Activated naive CD4-positive, alpha-beta T cell (primary cell): ENCODE measurements at regions not wholly inside any gene's neighbourhood (a gene's known extent, or its start where the extent isn't known, plus 50 kb on each side); places are given as distances from the start of the nearest gene placed in this dataset.

ENCODE experiments used
- DNase-seq, 4 experiments: peaks; one replicate each; lab custom pipeline; 2025; lab: John Stamatoyannopoulos, UW

DNA sequence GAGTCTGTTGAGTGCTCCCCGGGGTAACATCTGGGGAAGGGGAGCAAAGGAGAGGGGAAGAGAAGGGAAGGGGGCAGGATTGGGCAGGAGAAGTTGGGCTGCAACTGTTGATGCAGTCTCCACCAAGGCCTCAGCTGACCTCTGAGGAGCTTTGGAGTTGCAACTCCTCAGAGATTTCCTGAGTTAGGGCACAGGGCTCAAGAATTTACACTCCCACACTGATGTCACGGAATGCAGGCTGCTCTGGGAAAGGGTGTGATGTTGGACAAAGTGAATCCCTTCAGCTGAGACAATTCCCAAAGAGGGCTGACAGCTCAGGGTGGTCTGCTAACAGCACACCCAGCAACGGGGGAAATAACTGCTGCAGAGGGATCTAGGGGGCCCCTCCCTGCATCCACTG, 295.6 kb downstream of the PCNX1 start:
- DNase-seq, result no peak

DNA sequence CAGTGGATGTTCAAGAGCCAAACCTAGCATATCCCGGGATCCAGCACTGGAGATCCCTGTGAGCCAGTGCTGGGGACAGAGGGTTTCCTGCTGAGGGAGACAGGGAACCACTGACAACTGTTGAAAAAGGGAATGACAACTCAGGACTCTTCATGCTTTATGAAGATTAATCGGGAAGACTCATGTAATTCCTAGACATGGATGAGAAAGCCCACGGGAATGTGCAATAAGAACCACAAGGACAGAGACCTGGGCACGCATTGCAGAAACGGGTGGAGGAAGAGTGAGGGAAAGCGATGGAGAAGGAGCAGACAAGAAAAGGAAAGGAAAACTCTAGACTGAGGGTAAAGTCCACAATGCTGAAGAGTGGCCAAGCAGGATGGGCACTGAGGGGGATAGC, 296.0 kb downstream of the PCNX1 start:
- no peak for DNase-seq

DNA sequence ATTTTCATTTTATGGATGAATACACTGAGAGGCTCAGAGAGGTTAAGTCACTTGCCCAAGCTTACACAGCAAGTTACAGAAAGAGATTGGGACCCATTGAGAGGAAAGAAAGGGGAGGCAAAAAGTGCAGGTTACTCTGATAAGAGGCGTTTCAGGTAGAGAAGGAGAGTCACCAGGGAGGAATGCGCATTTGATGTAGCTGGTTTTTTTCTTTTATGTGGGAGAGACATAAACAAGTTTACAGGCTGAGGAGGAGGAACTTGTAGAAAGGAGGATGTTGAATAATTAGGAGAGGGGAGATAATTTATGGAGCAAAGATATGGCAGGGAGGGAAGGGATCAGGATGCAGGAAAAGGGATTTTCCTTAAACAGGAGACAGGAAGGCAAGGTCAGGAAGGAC, 297.0 kb downstream of the PCNX1 start:
- DNase-seq, result no peak

DNA sequence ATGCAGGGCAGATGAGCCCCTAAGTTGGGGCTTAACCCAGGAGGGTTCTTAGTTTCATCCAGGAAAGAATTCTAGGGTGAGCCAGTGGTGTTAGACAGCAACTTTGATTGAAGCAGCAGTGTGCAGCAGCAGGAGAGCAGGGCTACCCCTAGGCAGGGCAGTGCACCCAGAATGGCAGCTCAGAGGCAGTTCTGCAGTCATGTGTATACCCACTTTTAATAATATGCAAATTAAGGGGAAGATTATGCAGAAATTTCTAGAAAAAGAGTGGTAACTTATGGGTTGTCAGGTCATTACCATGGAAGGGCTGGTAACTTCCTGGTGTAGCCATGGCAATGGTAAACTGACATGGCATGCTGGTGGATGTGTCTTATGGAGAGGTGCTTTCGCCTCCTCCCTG, 297.5 kb downstream of the PCNX1 start:
- no peak for DNase-seq

DNA sequence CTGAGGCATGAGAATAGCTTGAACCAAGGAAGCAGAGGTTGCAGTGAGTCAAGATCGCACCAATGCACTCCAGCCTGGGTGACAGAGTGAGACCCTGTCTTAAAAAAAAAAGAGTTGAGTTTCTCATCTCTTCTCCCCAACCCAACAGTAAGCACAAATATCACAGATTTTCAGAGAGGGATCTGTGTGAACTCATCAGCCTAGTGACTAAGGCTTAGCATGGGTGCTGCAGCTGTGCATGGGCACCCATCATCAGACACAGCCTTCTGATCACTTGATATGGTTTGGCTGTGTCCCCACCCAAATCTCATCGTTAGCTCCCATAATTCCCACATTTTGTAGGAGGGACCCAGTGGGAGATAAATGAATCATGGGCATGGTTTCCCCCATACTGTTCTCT, 298.9 kb downstream of the PCNX1 start:
- no peak for DNase-seq

DNA sequence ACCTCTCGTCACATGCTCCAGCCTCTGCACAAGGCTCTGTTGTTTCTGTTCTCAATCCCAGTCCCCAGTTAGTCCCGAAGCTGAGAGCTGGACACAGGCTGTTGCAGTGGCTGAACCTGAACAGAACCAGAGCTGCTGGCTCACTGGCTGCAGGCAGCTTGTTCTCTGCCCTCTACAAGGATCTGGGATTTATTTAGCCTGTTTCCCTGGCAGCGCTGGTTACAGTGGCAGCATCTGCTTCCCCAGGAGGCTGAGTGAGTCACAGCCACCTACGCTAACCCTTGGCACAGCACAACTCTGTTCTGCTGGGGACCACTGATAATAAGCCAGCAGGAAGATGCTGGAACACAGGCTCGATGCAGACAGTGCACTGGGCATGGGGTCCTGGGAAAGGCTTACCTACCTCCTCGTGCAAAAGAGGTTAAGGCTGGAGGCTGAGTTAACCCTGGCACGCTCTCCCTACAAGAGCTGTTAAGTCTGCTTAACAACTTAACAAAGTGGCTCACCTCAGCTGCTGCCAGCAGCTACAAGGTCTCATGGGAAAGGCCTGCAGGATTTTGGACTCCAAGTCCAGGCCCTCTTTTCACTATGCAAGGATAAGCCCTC, 299.6 kb downstream of the PCNX1 start:
- DNase-seq, result no peak

DNA sequence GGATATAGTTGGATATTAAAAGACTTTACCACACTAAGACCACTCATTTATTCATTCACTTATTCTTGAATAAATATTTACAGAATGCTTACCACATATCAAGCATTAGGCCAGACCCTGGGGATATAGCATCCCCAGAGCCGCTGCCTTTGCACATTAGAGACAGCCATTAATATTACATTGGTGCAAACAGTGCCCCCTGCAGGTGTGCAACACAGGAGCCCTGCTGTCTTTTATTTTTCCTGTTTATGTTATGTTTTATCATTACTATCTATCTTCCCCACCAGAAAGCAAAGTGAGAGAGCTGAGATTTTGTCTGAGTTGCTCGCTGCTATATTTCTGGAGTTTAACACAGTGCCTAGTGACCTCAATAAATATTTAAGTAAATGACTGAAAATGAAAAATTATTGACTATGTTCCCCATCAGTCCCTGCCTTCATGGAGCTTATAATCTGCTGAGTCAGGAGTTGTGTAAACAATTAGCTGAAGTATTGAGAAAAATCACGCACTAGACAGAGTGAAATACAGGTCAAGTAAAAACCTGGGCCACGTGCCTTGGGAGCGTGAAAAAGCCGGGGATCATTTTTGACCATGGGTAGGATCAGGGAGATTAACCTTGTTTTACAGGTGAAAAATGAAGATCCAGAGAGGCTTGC, 301.6 kb downstream of the PCNX1 start:
- DNase-seq, result no peak

DNA sequence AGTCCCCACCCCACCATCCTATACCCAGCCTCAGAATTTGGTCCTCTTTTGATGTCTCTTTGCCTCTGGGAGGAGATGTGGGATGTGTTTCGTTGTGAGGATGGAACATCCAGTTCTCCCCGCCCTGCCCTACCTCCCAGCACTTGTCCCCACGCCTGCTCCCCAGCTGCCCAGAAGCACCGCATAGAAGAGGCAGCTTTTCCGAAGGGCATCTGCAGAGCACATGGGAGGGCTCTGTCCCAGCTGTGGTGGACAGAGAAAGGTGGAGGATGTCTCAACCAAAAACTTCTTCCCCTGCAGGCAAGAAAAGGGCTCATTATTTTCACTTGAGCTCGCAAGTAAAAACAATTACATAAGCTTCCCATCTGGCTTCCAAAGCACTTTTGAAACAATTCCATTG, 302.6 kb downstream of the PCNX1 start:
- no peak for DNase-seq

DNA sequence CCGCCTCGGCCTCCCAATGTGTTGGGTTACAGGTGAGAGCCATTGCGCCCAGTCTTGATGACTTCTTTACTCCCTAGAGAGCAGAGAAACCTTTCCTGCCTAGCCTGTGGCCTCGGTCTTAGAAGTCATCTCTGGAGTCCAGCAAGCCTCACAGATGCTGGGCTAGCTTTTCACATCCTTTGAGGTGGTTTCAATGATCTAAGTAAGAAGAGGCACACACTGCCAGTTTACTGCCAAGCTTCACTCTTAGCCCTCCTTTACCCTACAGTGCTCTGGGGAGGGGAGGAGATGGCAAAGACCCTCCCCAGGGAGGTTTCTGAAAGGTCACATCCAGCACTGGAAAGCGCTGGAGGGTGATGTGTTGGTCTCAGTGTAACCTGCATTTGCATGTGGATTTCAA, 304.8 kb downstream of the PCNX1 start:
- no peak for DNase-seq

DNA sequence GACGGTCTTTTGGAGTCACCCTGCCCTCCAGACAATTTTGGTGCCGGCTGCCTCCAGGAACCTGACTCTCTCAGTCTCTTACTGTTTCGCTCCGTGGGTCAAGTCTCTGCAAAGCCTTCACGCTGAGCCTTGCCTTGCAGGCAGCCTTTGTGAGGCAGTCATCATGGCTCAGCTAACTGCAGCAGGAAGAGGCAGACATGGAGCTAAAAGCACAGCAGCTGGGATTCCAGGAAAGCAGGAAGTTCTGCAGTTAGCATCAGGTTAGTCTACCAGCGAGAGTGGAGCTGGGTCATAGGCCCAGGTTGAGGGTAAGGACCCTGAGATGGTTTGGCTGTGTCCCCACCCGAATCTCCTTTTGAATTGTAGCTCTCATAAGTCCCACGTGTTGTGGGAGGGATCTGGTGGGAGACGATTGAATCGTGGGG, 305.4 kb downstream of the PCNX1 start:
- DNase-seq, result no peak

DNA sequence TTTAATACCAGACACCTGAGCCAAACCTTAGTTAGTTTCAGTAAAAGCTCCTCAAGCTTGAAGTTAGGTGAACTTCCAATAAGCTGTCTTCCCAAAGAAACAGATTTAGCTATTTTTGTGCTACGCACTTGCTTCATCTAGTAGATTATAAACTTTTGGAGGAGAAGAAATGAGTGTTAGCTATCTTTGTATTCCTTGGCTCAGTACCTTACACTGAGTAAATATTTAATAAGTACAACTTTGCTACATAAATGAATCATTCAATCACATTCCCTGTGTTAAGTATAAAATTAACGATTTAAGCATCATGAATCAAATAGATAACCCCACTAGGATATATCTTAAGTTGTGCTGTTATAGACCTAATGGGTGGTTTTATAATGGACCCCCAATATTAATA, 307.0 kb downstream of the PCNX1 start:
- no peak for DNase-seq

DNA sequence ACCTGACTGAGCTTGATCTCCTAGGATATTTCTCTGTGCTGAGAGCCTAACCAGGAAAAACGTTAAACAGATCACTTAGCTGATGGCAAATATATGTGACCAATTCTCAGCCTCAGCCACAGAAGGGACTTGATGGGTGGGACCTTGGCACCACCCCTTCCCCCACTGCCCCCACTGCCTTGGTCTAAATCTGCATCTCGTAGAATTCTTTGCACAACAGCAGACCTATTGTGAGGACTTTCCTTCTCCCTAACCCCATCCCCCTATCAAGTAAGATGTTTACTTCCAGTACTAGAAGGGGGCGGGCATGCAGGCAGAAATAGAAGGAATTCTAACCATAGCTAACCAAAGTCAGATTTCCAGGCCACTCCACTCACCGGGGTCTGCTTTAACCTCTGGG, 313.2 kb downstream of the PCNX1 start:
- DNase-seq, result no peak

DNA sequence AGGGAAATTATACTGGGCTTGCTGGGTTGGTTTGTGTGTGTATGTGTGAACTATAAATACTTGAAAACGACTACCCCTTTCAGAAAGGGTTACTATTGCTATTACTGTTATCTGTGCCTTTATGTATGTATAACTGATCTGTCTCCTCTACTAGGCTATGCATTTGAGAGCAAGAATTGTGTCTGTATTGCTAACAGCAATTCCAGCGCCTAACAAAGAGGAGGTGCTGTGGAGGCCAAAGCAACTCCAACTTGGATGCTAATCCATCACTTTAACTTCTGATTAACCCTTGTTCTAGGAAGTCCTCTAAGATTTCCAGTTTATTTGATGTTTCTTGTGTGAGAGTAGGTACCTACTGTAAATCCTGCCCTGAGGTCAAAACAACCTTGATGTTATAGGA, 313.9 kb downstream of the PCNX1 start:
- DNase-seq, result no peak

DNA sequence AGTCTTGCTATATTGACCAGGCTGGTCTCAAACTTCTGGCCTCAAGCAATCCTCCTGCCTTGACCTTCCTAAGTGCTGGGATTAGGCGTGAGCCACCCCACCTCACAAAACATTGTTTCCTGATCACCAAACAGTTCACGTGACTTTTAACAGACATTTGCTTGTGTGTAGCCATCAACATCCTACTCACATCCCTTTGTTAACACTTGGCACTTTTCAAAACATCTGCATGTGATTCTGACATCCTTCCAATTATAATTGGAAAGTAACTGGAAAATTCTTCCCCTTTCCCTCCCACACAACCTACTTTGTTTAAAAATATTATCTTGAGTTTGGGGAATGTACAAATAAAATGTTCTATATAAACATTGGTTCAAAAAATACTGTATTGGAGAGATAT, 317.9 kb downstream of the PCNX1 start:
- no peak for DNase-seq

DNA sequence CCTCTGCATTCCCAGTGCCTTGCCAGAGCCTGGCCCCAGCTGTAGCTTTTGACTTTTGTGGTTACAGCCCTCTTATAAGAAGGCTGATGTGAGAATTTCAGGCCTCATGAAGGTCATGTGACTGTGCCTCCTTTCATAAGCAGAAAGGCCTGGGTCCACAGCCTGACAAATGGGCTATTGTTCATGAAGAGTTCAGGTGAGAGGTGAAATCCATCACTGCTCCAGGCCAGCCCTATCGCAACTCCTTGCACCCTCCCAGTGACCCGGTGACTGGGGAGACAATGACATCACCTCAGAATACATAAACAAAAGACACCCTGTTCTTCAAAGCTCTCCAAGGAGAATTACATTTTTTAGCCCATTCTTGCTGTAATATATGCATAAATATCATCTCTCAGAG, 321.5 kb downstream of the PCNX1 start:
- DNase-seq, result no peak

DNA sequence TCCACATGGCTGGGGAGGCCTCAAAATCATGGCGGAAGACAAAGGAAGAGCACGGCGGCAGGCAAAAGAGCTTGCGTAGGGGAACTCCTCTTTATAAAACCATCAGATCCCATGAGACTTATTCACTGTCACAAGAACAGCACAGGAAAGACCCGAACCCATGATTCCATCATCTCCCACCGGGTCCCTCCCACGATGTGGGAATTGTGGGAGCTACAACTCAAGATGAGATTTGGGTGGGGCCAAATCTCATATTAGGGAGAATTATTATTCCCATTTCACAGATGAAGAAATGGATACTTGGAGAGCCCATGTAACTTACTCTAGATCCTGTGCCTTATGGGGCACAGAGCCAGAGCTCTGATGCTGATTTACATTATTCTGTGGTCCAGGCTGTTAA, 322.6 kb downstream of the PCNX1 start:
- no peak for DNase-seq

DNA sequence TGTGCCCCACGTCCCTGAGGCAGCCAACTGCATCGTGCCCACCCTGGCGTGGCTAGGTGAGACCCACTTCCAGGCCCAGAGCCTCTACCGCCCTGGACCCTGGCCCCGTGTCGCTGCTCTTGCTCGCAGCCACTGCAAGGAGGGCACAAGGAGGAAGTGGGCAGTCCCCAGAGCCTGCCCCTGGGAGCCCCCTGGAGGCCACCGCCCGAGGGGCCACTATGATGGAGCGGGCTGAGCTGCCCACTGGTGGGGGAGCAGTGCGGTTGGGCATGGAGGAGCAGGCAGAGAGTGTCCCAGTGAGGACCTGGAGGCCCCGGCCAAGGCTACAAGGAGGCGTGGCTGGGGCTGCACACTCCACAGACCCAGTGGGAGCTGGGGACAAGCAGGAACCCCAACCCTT, 323.6 kb downstream of the PCNX1 start:
- DNase-seq, result no peak

DNA sequence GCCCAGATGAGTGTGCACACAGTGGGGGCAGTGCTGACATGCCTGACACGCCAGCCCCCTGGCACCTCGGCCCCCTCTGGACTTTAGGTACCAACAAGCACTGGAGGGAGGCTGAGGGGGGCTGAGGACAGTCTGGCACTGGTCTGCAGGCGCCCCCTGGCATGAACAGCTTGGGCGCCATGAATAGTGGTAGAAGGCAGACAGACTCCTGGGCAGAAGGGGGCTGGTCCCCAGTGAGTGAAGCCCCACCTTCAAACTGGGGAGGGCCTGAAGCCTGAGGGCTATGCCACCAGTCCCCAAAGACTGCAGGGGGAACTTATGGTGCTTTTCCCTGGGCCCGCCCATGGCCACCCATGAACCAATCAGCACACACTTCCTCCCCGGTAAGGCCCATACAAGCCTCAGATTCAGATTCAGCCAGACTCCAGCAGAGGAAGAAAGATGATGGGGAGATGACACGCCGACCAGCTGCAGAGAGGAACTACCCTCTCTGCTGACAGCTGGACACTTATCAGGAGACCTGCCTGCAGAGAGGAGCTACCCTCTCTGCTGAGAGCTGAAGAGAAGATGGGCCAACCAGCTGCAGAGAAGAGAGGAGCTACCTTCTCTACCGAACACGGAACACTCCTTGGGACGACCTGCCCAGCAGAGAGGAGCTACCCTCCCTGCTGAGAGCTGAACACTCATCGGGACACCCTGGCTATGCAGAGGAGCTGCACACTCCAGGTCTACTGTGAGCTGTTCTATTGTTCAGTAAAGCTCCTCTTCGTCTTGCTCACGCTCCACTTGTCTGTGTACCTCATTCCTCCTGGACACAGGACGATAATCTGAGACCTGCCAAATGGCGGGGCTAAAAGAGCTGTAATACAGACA, 324.5 kb downstream of the PCNX1 start:
- no peak for DNase-seq

DNA sequence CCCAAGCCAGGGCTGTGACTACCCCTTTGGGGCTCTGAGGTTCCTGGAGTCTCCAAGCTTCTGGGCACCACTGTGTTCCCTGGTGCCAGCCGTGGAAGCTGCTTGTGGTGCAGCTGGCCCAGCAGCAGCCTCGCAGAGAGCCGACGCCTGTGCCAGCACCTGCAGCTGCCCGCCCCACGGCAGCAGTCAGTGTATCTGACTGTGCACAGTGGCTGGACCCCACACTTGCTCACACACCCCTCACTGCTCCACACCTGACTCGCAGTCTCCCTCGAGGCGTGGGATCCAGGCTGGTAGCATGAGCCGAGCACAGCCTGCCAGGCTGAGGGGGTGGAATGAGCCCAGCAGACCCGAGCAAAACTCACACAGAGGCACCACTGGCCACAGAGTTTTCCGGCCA, 325.2 kb downstream of the PCNX1 start:
- no peak for DNase-seq

DNA sequence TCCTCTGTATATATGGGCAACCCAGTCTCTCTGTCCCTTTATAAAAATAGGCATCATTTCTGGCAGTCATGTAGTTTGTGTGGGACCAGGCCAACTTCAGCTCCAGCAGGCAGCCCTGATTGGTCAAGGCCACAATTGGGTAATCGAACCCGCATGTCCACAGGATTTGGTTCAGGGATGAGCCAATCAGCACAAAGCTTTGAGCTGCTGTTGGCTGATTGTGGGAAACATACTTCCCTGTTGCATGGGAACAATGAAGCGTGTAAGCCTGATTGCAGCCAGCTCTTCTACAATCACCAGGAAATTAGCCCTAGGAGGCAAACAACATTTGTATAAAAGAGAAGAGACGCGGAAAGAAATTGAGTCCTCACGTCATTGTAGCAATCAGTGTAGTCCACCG, 328.6 kb downstream of the PCNX1 start:
- no peak for DNase-seq

DNA sequence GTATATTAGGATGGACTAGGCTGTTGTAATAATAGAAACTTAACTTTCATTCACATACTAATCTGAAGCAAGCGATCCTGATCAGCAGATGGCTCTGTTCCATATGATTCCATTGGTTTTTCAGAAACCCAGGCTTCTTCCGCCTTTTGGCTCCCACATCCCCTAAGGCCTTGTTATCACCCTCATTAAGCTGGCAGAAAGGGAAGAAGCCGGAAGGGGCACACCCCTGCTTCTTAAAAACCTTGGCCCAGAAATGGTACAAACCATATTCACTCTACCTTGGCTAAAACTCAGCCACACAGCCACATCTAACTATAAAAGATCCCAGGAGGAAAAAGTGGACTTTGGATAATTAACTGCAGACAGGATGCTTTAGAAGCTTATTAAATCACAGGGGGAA, 329.2 kb downstream of the PCNX1 start:
- no peak for DNase-seq

DNA sequence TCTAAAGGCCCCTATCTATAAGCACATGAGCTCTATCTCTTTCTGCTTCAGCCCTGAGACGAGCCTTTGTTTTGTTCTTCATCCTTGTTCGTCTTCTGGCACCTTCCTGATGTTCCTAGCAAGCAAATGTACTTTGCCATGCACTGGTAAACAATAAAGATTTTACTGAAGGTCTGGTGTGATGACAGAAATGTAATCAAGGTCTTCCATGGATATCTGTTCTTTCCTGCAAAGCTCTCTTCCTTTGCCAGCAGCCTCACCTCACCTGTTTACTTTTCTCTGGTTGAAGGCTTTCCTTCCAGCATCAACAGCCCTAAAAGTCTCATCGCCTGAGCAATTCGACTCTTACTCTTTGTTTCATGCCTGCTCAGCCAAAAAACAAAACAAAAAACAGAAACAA, 330.3 kb downstream of the PCNX1 start:
- DNase-seq, result no peak

DNA sequence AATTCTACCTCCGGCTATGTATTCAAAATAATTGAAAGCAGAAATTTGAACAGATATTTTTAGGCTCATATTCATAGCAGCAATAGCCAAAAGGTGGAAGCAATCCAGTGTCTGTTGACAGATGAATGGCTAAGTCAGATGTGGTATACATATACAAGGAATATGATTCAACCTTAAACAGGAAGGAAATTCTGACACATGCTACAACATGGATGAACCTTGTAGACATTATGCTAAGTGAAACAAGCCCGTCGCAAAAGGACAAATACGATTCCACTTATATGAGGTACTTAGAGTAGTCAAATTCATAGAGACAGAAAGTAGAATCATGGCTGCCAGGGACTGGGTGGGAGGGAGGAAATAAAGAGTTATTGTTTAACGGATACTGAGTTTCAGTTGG, 331.6 kb downstream of the PCNX1 start:
- DNase-seq, result no peak
